ENCODE measurements at regions not wholly inside any gene's neighbourhood (a gene's known extent, or its start where the extent isn't known, plus 50 kb on each side); places are given as distances from the start of the nearest gene placed in this dataset.
A peak's percentile ranks its signal among the peaks of the same experiment; 100 is the strongest.

DNA sequence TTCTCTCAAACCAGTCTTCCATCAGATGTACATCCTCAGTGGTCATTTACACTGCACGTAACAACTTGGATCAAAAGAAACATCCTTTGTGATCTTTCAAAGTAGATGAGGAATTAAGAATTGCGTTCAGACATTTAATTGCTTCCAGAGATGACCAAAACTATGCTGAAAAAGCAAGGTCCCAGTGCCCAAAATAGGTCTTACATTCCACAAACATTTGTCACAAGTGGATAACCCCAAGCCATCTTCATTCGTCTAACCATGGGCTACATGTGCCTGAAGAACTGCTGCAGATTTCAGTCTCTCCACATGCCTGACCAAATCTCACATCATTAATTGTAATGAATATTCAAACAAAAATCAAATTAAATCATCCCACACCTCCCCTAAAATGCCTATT, 273.6 kb downstream of the SHOX2 start:
- no peak for TF ChIP-seq CTCF (IDR thresholded peaks at IDR 0.05; ENCODE audit: low read depth, low read length, missing control alignments)
- DNase-seq (ENCODE audit: extremely low read depth, low read depth), result peak; percentile 72
- H3K4me3 ChIP-seq (replicated peaks; ENCODE audit: low read depth, low read length), result no peak overlapping the region

GRCh38 chr3:157830556-157831236, 275.5 kb downstream of the SHOX2 start:
- no peak overlapping the region for H3K4me3 ChIP-seq (replicated peaks; ENCODE audit: low read depth, low read length)
- DNase-seq (ENCODE audit: extremely low read depth, low read depth), result no peak
- no peak for TF ChIP-seq CTCF (IDR thresholded peaks at IDR 0.05; ENCODE audit: low read depth, low read length, missing control alignments)

- H3K4me3 ChIP-seq (replicated peaks; ENCODE audit: low read depth, low read length), result no peak overlapping the region
- TF ChIP-seq CTCF (IDR thresholded peaks at IDR 0.05; ENCODE audit: low read depth, low read length, missing control alignments), result no peak
- no peak for DNase-seq (ENCODE audit: extremely low read depth, low read depth)
Observed at GRCh38 chr3:157829786-157830185, 276.4 kb downstream of the SHOX2 start.

- H3K4me3 ChIP-seq (replicated peaks; ENCODE audit: low read depth, low read length), result no peak overlapping the region
- no peak for TF ChIP-seq CTCF (IDR thresholded peaks at IDR 0.05; ENCODE audit: low read depth, low read length, missing control alignments)
- no peak for DNase-seq (ENCODE audit: extremely low read depth, low read depth)
Observed at GRCh38 chr3:157824281-157824680, 281.9 kb downstream of the SHOX2 start.

- TF ChIP-seq CTCF (IDR thresholded peaks at IDR 0.05; ENCODE audit: low read depth, low read length, missing control alignments), result no peak
Observed at GRCh38 chr3:157823050-157823449, 283.2 kb downstream of the SHOX2 start.

GRCh38 chr3:157820157-157820517, 286.1 kb downstream of the SHOX2 start:
- DNase-seq (ENCODE audit: extremely low read depth, low read depth), result no peak
- no peak overlapping the region for H3K4me3 ChIP-seq (replicated peaks; ENCODE audit: low read depth, low read length)
- no peak for TF ChIP-seq CTCF (IDR thresholded peaks at IDR 0.05; ENCODE audit: low read depth, low read length, missing control alignments)

More at GRCh38 chr3:157823050-157823449, 283.2 kb downstream of the SHOX2 start:
- no peak overlapping the region for H3K4me3 ChIP-seq (replicated peaks; ENCODE audit: low read depth, low read length)
- no peak for DNase-seq (ENCODE audit: extremely low read depth, low read depth)
